Activated CD8-positive, alpha-beta memory T cell treated with anti-CD3 and anti-CD28 coated beads, Interleukin-2, amount 50 U/mL, for 48 hours (primary cell): ENCODE measurements at regions not wholly inside any gene's neighbourhood (a gene's known extent, or its start where the extent isn't known, plus 50 kb on each side); places are given as distances from the start of the nearest gene placed in this dataset.

ENCODE experiments used
- DNase-seq: peaks from one replicate; pipeline ENCODE4 v3.0.0-alpha.2; 2020

DNA sequence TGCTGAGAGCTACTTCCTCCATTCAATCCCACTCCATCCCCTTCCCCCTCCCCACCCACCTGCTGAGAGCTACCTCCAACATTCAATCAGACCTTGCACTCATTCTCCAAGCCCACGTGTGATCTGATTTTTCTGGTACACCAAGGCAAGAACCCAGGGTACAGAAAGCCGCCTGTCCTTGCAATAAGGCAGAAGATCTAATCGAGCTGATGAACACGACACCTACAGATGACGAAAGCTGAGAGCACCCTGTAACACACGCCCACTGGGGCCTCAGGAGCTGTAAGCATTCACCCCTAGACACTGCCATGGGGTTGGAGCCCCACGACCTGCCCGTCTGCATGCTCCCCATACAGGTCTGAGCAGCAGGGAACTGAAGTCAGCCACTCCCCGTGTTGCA, 58.3 kb downstream of the TRIML1 start:
- DNase-seq = no peak

DNA sequence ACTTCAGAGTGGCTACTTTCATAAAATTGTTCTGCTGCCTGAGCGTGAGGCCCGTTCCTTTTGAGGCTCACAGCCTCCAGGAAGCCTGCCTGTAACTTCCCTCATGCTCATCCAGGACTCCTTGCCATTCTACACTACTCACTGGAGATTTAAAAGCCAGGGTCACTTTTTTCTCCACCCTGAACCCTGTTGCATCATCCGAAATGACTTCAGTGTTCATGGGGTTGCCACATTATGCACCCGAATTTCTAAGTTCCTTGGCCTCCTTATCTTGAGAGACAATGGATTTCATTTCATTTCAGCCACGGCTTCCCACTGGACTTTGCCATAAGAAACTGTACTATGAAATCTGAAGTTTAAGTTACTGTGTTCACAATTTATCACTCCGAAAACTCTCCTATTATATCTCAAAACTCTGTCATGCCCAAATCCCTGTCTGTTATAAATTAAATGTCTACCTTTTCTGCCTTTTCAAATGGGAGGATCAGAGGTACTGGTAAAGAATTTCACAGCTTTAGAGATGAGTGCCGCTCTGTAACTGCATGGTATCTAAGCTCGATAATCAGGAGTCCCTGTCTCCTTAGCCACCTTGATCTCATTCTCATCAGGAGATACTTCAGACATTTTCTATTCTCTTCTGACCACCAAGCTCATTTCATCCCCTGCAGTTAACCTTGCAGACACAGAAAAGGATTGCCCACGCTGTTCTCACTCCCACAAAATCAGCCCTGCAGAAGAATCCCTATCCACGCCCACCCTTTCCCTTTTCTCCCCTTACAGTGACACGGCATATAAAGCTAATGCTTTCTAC, 59.9 kb downstream of the TRIML1 start:
- DNase-seq = no peak

DNA sequence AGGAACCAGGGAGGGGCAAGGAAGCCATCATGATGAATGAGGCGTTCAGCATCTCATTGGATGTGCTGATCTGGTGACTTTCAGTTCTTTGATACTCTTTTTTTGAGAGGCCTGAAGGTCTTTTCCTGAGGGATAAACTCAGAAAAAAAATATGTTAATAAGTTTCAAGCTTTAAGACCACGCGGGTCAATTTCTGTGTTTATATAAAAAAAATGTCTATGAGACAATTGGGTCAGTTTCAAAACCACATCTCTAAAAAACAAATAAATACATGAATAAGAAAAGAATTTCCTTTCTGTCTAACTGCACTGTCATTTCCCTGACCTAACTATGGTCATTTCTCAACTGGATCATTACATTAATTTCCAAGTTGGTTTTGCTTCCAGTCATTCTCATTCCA, 62.6 kb downstream of the TRIML1 start:
- no peak for DNase-seq

DNA sequence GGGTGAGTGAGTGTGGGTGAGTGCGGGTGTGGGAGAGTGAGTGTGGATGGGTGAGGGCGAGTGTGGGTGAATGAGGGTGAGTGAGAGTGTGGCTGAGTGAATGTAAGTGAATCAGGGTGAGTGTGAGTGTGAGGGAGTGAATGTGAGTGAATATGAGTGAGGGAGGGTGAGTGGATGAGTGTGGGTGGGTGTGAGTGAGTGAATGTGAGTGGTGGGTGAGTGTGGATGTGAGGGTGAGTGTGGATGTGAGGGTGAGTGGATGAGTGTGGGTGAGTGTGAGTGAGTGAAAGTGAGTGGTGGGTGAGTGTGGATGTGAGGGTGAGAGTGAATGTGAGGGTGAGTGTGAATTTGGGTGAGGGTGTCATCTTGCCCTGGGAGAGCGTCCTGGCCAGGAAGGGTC, 67.5 kb downstream of the TRIML1 start:
- no peak for DNase-seq

DNA sequence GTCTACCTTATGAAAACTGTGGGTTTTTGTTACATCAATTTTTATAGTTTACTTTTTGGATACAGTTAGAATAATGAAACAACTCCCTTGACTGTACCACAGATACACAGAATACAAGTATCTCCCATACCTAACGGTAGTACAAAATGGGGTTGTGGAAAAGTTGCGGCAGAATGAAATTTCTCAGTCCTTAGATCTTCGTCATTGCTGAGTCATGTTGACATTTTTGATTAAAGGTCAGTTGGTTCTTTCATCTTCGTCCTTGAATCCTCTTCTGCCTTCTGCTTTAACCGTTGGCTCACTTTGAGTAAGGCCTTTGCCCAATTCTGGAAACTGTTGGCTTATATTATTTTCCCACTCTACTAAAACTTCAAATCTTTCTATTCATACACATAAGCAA, 75.6 kb downstream of the TRIML1 start:
- DNase-seq = no peak

DNA sequence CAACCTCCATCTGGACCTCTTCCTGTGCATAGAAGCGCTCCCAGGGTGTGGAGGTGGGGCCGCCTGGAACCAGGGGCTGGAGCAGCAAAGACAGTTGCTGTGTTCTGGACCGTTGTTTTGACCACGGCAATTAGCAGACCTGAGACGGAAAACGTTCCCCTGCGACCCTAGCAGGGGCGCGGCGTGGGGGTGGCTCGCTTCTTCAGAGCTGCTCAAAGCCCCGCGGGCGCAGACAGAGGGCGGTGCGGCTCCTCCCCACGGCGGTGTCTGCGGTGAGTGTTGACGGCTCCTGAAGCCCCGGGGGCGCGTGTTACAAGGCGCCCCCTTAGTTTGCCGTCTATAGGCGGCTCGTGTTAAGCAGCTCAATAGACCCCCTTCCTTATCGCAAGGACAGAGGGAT, 79.2 kb downstream of the TRIML1 start:
- no peak for DNase-seq

DNA sequence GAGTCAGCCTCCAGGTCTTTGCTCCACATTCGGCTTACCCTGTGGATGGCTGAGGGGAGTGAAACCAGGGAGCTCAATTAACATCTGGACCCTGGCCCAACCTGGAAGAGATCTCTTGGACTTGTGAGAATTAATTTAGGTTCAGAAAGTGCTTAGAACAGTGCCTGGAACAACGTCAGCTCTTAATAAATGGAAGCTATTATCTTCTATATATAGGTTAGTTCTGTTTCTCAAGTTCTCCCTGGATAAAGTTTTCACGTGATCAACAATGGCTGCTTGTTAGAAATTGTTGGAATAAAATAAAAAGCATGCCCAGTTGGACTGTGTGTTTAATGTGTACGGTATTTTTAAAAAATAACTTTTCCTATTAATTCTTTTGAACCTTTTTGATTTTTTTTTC, 80.8 kb downstream of the TRIML1 start:
- DNase-seq = no peak

DNA sequence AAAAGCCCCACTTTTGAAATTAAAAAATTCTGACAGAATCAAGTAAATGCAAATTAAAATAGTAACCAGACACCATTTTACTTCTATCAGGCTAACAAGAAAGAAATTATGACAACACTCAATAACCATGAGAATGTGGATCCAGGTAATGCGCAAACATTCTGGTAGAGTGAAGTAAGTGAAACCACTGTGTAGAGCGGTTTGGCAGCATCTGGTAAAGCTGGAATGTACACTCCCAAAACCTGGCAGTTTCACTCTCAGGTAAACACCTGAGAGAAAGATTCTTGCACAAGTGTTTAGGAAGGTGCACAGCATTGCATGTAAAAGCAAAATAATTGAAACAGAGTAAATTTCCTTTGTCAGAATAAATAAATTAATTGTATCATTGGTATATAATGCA, 81.8 kb downstream of the TRIML1 start:
- no peak for DNase-seq

DNA sequence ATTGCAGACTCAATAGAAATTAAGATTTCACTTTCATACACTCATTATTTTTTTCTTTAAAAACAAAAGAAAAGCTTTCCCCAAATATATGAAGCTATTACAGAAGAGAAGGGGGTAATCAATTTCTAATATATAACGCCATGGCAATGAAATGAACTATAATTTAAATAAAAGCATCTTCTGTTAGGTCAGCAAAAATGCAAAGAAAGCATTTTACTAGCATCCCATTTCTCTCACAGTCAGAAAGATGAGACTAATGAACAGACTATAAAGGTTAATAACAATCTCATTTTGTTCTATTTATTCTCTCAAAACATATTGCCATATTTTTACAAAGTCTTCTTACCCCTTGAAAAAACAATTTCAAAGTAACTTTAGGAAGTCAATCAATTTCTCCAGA, 89.0 kb downstream of the TRIML1 start:
- no peak for DNase-seq

DNA sequence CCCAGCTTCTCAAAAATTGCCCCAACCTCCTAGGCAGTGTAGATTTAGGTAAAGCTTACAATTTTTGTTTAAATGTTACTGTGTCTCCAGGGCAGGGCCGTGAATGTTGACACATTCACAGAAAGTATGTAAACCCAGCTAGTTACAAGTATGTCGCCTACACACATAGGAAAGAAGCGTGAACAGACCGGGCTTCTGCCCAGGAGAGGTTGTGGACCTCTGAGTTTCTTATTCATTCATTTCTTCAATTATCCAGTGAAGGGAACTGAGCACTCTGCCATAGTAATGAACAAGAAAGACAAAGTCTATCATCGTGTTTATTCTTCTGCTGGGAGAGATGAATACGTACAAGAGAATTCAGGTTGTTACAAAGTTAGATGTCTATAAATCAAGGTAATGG, 93.2 kb downstream of the TRIML1 start:
- no peak for DNase-seq

DNA sequence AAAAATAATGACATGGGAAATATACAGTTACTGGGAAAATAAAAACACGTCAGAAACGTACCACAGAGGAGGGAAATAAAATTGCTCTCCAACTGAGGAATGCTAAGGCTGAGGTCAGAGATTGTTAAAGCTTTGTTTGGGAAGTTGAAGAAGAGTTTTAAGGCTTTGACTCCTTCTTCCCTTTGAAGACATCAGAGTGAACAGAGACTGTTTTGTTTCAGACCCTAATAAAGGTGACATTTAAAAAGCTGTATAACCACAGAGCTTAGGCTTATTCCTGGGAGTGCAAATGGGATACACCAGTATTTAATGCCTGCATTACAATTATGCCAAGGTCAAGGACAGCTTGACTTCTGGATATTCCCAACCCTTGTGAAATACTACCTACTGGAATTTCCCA, 102.8 kb downstream of the TRIML1 start:
- DNase-seq = no peak

DNA sequence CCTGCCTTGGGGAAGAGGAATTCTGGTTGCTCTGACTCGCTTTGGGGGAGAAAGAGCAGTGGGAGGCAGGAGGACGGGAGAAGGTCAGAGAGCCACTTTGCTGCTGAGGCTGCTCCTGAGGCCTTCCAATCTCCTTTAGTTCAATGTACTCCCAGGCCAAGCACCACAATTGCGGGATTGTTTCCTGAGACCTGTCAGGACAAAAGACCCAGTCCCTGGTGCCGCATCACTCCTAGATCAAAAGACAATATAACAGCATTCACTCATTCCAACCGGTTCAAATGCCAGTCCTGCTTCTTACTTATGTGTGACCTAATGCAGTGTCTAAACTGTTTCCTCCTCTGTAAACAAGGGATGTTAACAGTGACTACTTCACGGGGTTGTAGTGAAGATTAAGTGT, 106.4 kb downstream of the TRIML1 start:
- DNase-seq = no peak

DNA sequence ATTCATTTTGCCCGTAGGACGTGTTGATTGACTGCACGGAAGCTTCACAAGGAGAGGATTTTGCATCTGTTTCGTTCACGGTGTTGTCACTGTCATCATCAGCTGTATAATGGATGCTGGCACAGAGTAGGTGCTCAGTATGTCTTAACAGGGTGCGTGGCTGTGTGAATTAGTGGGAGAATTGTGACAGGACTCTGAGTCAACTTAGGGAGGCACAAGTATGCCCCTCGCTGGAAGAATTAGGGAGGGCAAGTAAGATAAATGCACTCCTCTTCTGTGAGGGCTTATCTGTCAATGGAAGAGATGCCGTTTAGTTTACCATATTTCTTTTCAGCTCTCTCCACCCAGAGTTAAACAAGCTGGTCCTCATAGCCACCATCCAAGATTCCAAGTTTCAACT, 107.2 kb downstream of the TRIML1 start:
- DNase-seq = no peak

DNA sequence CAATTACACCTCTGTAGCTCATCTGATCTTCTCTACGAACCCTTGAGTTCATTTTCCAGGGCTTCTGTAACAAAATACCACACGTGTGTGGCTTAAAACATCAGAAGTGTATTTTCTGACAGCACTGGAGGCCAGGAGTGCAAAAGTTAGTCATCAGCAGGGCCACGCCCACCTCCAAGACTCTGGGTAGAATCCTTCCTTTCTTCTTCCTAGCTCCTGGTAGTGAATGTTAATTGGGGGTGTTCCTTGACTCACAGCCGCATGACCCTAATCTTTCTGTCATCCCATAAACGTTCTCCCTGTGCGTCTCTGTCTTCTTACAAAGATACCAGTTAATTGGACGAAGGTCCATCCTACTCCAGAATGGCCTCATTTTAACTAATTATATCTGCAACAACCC, 115.0 kb downstream of the TRIML1 start:
- DNase-seq = no peak

DNA sequence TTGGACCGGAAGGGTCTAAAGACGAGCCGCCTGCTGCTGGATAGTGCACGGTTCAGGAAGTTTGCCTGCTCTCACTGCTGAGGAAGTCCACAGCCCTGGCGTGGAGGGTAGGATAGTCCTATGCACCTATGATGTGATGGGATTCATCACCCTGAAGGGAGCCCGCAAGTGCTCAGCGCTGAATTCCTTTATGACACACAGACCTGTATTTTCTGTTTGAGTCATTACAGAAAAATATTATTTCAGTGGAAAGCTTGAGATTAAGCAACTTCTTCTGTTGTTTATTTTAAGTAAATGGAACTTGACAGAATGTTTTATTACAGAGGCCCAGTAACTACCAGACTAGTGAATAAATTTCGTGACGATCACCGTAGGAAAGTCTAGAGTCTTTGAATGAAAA, 123.2 kb downstream of the TRIML1 start:
- no peak for DNase-seq

DNA sequence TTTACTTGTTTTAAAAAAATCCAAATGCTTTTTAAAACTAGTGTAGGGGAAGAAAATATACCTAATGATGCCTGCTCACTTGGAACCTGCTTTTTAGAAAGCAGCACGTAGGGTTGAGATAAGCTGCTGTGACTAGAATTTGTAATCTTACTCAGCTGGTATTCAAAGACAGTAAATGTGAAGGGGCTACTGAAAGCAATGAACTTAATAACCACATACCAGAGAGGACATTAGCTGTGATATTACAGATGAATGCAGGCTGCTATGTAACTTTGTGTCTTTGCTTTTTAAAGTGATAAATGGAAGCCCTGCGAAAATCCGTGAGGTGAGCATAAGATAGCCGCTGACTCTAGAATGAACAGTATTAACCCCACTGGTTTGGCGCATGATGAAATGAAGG, 124.1 kb downstream of the TRIML1 start:
- no peak for DNase-seq

DNA sequence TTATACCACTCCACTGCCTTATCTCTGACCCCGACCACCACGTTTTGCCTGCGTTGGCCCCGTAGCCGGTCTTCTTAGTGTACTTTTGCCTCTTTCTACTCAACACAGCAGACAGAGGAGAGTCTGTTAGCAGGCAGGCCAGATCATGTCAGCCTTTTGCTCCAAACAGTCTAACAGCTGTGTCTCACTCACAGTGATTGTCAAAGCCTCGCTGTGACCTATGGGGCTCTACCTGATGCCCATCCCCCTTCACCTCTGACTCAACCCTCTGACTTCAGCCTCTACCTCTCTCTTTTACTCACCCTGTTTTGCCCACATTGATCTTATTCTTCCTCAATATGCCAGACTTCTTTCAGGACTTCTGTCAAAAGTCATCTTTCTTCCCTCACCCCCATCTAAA, 127.1 kb downstream of the TRIML1 start:
- DNase-seq = no peak

DNA sequence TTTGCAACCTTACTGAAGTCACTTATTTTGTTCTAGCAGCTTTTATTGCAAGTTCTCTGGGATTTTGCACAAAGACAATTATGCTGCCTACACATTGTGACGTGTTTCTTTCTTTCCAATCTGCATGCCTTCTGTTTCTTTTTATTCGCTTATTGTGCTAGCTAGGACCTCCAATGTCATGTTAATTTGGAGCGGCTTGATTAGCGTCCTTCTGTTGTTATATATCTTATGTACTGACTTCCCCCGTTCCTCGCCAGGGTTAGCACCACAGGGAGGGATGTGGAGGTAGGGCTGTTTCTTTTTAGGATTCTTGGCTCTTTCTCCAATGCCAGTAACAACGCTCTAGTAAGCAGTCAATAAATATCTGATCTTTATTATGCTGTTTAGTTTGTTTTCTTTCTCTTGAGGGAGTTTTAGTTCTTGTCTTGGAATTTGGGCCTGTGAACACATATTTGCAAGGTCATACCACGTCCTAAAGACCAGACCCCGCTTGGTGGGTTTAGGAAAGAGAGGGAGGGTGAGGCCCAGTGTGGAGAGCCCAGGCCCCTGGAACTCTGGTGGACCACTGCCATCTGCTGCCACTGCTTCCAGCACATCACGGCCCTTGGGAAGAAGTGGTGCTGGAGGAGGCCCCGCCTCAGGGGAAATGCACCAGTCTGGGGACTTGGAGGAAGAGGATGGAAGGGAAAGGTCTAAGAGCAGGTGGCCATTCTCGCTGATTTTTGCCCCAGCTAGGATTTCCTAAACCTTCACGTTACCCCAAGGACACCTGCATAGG, 129.1 kb downstream of the TRIML1 start:
- DNase-seq = no peak

DNA sequence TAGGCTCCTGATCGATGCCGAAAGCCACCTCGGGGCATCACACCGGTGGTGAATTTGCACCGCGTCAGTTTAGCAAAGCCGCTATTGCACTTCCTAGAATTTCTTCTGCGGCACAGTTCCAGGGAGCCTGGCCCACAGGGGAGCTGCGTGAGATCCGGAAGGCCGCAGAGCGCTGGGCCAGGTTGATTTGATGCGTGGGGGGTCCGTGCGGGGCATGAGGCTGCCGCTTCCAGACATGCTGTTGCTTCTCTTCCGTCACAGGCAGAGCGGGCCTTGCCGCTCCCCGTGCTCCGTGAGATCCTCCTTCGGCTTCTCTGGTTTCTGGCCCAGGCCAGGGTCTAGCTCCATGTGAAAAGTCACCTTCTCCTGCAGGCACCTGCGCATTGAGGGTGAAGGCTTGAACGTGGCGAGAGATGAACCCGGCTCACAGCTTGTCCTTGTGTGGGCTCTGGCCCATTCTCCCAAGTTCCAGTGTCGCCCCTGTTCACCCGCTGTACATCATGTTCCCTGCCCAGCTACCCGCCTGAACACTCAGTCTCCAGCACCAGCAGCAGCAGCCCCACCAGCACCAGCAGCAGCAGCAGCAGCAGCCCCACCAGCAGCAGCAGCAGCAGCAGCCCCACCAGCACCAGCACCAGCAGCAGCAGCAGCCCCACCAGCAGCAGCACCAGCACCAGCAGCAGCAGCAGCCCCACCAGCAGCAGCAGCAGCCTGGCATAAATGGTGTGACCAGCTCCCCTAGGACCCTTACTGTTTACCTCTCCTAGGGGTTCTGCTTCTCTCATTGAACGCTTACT, 131.2 kb downstream of the TRIML1 start:
- no peak for DNase-seq

DNA sequence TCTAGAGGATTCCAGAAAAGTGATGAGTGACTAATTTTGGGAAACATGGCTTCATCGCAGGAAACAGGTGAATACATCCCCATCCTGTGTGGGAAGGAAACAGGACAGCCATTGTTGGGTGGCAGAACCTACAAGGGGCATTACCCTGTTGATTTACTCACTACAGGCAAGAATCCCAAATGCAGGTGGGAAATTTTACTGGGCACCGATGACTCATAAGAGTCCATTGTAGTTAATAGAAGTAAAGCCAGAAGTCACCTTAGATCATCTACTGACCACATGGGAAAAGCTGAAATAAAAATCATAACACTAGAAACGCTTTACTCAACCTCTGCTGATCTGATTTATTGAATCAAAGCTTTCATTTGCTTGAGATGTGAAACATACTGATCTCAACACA, 136.4 kb downstream of the TRIML1 start:
- DNase-seq = no peak

DNA sequence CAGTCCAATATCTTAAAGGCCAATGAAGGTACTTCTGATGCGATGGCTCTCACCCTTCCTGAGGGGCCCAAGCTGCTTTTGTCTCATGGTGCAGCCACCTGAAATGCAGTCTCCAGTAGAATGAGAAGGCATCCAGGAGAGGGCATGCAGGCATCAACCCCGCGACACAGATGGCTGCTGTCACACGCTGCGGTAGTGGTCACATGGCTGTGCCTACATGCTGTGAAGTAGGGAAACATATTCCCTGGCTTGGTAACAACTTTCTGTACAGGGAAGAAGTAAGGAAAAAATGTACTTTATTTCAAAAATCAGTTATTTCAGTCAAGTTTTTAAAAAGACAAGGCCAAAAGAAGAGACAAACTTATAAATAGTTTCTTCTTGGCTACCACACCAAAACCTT, 139.9 kb downstream of the TRIML1 start:
- DNase-seq = no peak

DNA sequence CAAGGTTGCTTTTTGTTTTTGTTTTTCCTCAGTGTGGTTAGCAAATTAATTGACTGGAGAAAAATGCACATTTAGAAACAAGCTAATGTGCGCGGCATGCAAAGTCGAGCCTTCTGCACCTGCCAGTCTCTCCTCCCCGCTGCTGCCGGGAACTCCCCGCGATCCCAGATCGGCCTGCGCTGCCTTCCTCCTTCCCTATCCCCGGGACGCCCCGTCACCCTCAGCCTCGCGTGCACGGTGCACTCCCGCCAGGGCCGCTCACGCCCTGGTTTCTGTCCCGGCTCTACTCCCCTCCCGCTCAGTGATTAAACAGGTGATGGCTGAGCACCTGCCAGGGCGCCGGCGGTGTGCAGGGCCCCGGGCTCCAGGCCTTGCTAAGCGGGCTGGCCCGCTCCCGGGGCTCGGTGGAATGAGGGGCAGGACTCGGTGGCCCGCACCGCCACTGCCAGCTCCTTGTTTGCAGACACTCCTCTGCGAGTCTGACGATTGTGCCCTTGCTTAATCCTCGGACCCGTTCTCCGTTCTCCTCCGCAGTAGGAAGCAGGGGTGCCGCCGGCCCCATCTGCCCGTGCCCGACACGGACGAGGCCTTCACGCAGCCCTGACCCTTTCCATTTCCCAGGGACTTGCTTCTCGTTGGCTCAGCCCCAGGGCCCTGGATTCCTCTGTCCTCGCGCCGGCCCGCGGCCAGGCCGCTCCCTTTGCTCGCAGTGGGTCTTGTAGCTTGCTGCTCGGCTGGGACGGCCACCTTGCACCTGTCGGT, 143.4 kb downstream of the TRIML1 start:
- DNase-seq = no peak
